HEK293 (cell line): ENCODE measurements at regions not wholly inside any gene's neighbourhood (a gene's known extent, or its start where the extent isn't known, plus 50 kb on each side); places are given as distances from the start of the nearest gene placed in this dataset.

ENCODE experiments used
- CTCF ChIA-PET: fragments of 350-600 bp; formaldehyde crosslinking; extraction: SDS; loops from one replicate; lab custom pipeline; 2021; ENCODE audit warnings: antibody characterized with exemption; lab: Yijun Ruan, JAX
- POLR2A ChIA-PET: fragments of 300-600 bp; formaldehyde crosslinking; extraction: SDS; loops from one replicate; lab custom pipeline; 2020; ENCODE audit warnings: antibody characterized with exemption, inconsistent platforms; lab: Yijun Ruan, JAX
- H3K27ac ChIP-seq: fragments of 200-500 bp; sonication (Bioruptor generic); 2 replicates; pipeline ENCODE4 v1.5.1; 2014; ENCODE audit warnings: low read depth, low read length, control low read depth, inconsistent platforms; ENCODE audit errors: extremely low read depth
- H3K36me3 ChIP-seq, 2 experiments: fragments of 200-500 bp in 1 of 2; sonication (Bioruptor generic) in 1 of 2; 1 replicate in 1 of 2; 2 replicates in 1 of 2; pipeline ENCODE4 v1.5.1; 2014 to 2017; ENCODE audit warnings: inconsistent platforms in 2 of 2, low read length in 2 of 2; ENCODE audit not compliant: control insufficient read depth in 2 of 2, insufficient read depth in 1 of 2
- H3K4me1 ChIP-seq: fragments of 200-500 bp; sonication (Bioruptor generic); 2 replicates; pipeline ENCODE4 v1.5.1; 2014; ENCODE audit warnings: mild to moderate bottlenecking, low read length, inconsistent platforms; ENCODE audit not compliant: control insufficient read depth, insufficient read depth
- H3K4me3 ChIP-seq: 2 replicates; pipeline ENCODE4 v1.5.1; 2011; ENCODE audit warnings: low read depth, mild to moderate bottlenecking, control low read depth, low read length, moderate library complexity
- H3K9me3 ChIP-seq: fragments of 200-500 bp; sonication (Bioruptor generic); 2 replicates; pipeline ENCODE4 v1.5.1; 2014; ENCODE audit warnings: low read depth, low read length, inconsistent platforms; ENCODE audit not compliant: control insufficient read depth, insufficient read depth
- MZF1 ChIP-seq: fragments of 450-650 bp; formaldehyde crosslinking; IDR thresholded peaks from 2 replicates; pipeline ENCODE4 v1.5.1; 2017; ENCODE audit warnings: missing biosample characterization, missing genetic modification characterization, borderline replicate concordance
- OVOL3 ChIP-seq: fragments of 450-650 bp; formaldehyde crosslinking; IDR thresholded peaks from 2 replicates; pipeline ENCODE4 v1.5.1; 2016; ENCODE audit warnings: missing biosample characterization, missing genetic modification characterization
- PRDM1 ChIP-seq: fragments of 450-650 bp; formaldehyde crosslinking; IDR thresholded peaks from 2 replicates; pipeline ENCODE4; 2016; ENCODE audit warnings: missing biosample characterization, missing genetic modification characterization
- RBAK ChIP-seq: fragments of 450-650 bp; formaldehyde crosslinking; IDR thresholded peaks from 2 replicates; pipeline ENCODE4 v1.5.1; 2016; ENCODE audit warnings: missing biosample characterization, missing genetic modification characterization
- SP3 ChIP-seq: fragments of 450-650 bp; formaldehyde crosslinking; IDR thresholded peaks from 2 replicates; pipeline ENCODE4 v1.5.1; 2016; ENCODE audit warnings: missing biosample characterization, missing genetic modification characterization
- ZNF138 ChIP-seq: fragments of 450-650 bp; formaldehyde crosslinking; IDR thresholded peaks from 2 replicates; pipeline ENCODE4 v1.5.1; 2016; ENCODE audit warnings: missing biosample characterization, missing genetic modification characterization, borderline replicate concordance
- ZNF140 ChIP-seq: fragments of 450-650 bp; formaldehyde crosslinking; IDR thresholded peaks from 2 replicates; pipeline ENCODE4 v1.5.1; 2016; ENCODE audit warnings: missing biosample characterization, missing genetic modification characterization
- ZNF174 ChIP-seq: fragments of 450-650 bp; formaldehyde crosslinking; IDR thresholded peaks from 2 replicates; pipeline ENCODE4 v1.5.0; 2017; ENCODE audit warnings: missing biosample characterization, mild to moderate bottlenecking, missing genetic modification characterization
- ZNF341 ChIP-seq: fragments of 450-650 bp; formaldehyde crosslinking; IDR thresholded peaks from 2 replicates; pipeline ENCODE4; 2016; ENCODE audit warnings: low read depth, missing biosample characterization, missing genetic modification characterization
- ZNF366 ChIP-seq: fragments of 450-650 bp; formaldehyde crosslinking; conservative IDR thresholded peaks from 2 replicates; pipeline ENCODE4 v1.5.1; 2016; ENCODE audit warnings: missing biosample characterization, missing genetic modification characterization
- ZNF501 ChIP-seq: fragments of 450-650 bp; formaldehyde crosslinking; IDR thresholded peaks from 2 replicates; pipeline ENCODE4 v1.5.1; 2016; ENCODE audit warnings: missing biosample characterization, missing genetic modification characterization
- ZNF510 ChIP-seq: fragments of 450-650 bp; formaldehyde crosslinking; IDR thresholded peaks from 2 replicates; pipeline ENCODE4 v1.5.1; 2018; ENCODE audit warnings: mild to moderate bottlenecking, missing genetic modification characterization, missing biosample characterization; ENCODE audit not compliant: insufficient replicate concordance
- ZNF521 ChIP-seq: fragments of 450-650 bp; formaldehyde crosslinking; IDR thresholded peaks from 2 replicates; pipeline ENCODE4 v1.5.1; 2017; ENCODE audit warnings: missing biosample characterization, mild to moderate bottlenecking, missing genetic modification characterization
- ZNF549 ChIP-seq: fragments of 450-650 bp; IDR thresholded peaks from 2 replicates; pipeline ENCODE4 v1.5.1; 2018; ENCODE audit warnings: missing biosample characterization, missing genetic modification characterization, mild to moderate bottlenecking, inconsistent platforms, moderate library complexity
- ZNF560 ChIP-seq: fragments of 450-650 bp; formaldehyde crosslinking; IDR thresholded peaks from 2 replicates; pipeline ENCODE4 v1.5.1; 2017; ENCODE audit warnings: missing biosample characterization, missing genetic modification characterization, borderline replicate concordance
- ZNF626 ChIP-seq: fragments of 450-650 bp; sonication (Bioruptor Pico); formaldehyde crosslinking; IDR thresholded peaks from 2 replicates; pipeline ENCODE4 v1.5.1; 2018; ENCODE audit warnings: missing biosample characterization, missing genetic modification characterization, inconsistent platforms
- ZNF707 ChIP-seq: fragments of 450-650 bp; formaldehyde crosslinking; IDR thresholded peaks from 2 replicates; pipeline ENCODE4 v1.5.1; 2016; ENCODE audit warnings: missing biosample characterization, missing genetic modification characterization
- ZNF792 ChIP-seq: fragments of 450-650 bp; formaldehyde crosslinking; IDR thresholded peaks from 2 replicates; pipeline ENCODE4 v1.5.1; 2016; ENCODE audit warnings: missing biosample characterization, missing genetic modification characterization
- ZSCAN16 ChIP-seq: fragments of 450-650 bp; formaldehyde crosslinking; IDR thresholded peaks from 2 replicates; pipeline ENCODE4 v1.5.1; 2016; ENCODE audit warnings: missing biosample characterization, missing genetic modification characterization
- ZSCAN30 ChIP-seq: fragments of 450-650 bp; IDR thresholded peaks from 2 replicates; pipeline ENCODE4 v1.5.1; 2018; ENCODE audit warnings: missing biosample characterization, mild to moderate bottlenecking, missing genetic modification characterization, moderate library complexity
- TF ChIP-seq, protein P1 (sequence below): fragments of 450-650 bp; formaldehyde crosslinking; IDR thresholded peaks from 2 replicates; pipeline ENCODE4 v1.5.1; 2016; ENCODE audit warnings: missing biosample characterization, missing genetic modification characterization, low read depth
- TF ChIP-seq, protein P2 (sequence below): fragments of 450-650 bp; formaldehyde crosslinking; IDR thresholded peaks from 2 replicates; pipeline ENCODE4 v1.5.1; 2016; ENCODE audit warnings: missing biosample characterization, missing genetic modification characterization
- TF ChIP-seq, protein P3 (sequence below): fragments of 450-650 bp; formaldehyde crosslinking; IDR thresholded peaks from 2 replicates; pipeline ENCODE4 v1.5.1; 2016; ENCODE audit warnings: missing biosample characterization, missing genetic modification characterization, low read depth
- TF ChIP-seq, protein P4 (sequence below): fragments of 450-650 bp; formaldehyde crosslinking; IDR thresholded peaks from 2 replicates; pipeline ENCODE4 v1.5.1; 2016; ENCODE audit warnings: missing biosample characterization, missing genetic modification characterization

DNA sequence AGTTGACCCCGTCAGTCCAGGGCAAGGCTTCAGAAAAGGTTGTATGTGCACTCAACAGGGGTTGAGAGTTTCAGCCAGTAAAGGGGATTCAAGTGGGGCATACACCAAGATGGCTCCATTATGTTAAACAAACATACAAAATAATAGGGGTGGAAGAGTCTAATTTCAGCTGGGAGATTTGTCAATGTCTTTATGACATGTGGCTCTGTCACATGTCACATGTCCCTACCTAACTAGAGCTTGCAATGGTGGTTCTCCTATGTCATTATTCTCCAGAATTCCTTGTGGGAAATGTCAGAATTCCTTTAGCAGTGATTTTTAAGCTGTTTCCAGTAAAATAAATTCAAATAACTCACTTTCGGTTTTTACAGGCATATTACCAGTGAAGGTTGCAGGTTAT is 392.0 kb upstream of the ADGRL4 start:
- no peak overlapping the region for H3K4me3 ChIP-seq
- H3K27ac ChIP-seq, result no peak overlapping the region
- ChIA-PET CTCF (no interaction called here), POLR2A (no interaction called here)
- H3K36me3 ChIP-seq, result no peaks in the 10 kb centered on the region
- TF ChIP-seq MZF1 (peak; percentile 88), PRDM1 (tag by site-specific recombination) (no peak)
- H3K9me3 ChIP-seq, result no peaks in the 10 kb centered on the region
- no peaks in the 10 kb centered on the region for H3K4me1 ChIP-seq

DNA sequence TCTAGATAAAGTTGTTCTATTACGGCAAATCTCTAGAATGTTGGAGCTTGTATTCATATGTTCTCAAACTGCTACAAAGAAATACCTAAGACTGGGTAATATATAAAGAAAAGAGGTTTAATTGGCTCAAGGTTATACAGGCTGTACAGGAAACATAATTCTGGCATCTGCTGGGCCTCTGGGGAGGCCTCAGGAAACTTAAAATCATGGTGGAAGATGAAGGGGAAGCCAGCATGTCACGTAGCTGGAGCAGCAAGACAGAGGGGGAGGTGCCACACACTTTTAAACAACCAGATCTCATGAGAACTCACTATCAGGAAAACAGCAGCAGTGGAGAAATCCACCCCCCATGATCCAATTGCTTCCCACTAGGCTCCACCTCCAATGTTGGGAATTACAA is 390.4 kb upstream of the ADGRL4 start:
- ChIA-PET CTCF (no interaction called here), POLR2A (no interaction called here)
- no peak overlapping the region for H3K4me3 ChIP-seq
- H3K27ac ChIP-seq, result no peak overlapping the region
- H3K36me3 ChIP-seq, result no peaks in the 10 kb centered on the region
- peak; percentile 46; the same call in 1 of the 2 replicates for TF ChIP-seq ZNF341 (tag by site-specific recombination)
- no peak for TF ChIP-seq ZSCAN30
- H3K4me1 ChIP-seq, result no peaks in the 10 kb centered on the region
- H3K9me3 ChIP-seq, result no peaks in the 10 kb centered on the region

DNA sequence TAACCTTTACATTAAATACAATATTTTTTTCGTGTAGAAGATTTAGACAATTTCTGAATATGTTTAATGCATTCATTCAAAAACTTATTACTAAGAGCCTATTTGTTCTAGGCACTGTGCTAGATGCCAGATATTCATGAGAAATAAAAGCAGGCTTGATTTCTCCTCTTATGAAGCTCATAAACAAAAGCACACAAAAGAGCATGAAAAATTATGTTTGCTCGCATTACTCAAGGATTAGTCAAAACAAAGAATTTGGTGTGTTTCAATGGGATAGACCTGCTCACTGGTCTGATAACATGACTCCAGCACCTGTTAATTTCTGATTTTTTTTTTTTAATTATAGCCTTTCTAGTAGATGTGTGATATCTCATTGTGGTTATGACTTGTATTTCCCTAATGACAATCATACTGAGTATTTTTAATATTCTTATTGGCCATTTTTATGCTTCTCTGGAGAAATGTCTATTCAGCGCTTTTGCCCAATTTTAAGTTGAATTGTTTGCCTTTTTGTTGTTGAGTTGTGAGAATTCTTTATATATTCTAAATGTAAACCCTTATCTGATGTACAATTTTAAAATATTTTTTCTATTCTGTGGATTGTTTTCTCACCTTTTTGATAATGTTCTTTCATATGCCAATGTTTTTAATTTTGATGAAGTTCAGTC is 382.3 kb upstream of the ADGRL4 start:
- Histone ChIP-seq H3K4me3 (no peak overlapping the region), H3K36me3 (no peaks in the 10 kb centered on the region), H3K4me1 (no peaks in the 10 kb centered on the region), H3K27ac (no peak overlapping the region), H3K9me3 (no peaks in the 10 kb centered on the region)
- POLR2A ChIA-PET, result no interaction called here
- CTCF ChIA-PET, result interaction anchor here (0.7 kb wide), 2 partner anchors 23 to 549 kb away, joined by 5 to 7 read pairs; no protein-coding TSS in a partner anchor
- no peak for TF ChIP-seq ZNF626
- TF ChIP-seq ZNF510 (tag by site-specific recombination), result no peak
- TF ChIP-seq, protein P1, sequence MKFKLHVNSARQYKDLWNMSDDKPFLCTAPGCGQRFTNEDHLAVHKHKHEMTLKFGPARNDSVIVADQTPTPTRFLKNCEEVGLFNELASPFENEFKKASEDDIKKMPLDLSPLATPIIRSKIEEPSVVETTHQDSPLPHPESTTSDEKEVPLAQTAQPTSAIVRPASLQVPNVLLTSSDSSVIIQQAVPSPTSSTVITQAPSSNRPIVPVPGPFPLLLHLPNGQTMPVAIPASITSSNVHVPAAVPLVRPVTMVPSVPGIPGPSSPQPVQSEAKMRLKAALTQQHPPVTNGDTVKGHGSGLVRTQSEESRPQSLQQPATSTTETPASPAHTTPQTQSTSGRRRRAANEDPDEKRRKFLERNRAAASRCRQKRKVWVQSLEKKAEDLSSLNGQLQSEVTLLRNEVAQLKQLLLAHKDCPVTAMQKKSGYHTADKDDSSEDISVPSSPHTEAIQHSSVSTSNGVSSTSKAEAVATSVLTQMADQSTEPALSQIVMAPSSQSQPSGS (tag by site-specific recombination), result no peak
- no peak for TF ChIP-seq RBAK (tag by site-specific recombination)
- TF ChIP-seq ZSCAN16, result no peak
- TF ChIP-seq ZNF792 (tag by site-specific recombination), result no peak
- TF ChIP-seq ZNF138, result no peak
- TF ChIP-seq, protein P2, sequence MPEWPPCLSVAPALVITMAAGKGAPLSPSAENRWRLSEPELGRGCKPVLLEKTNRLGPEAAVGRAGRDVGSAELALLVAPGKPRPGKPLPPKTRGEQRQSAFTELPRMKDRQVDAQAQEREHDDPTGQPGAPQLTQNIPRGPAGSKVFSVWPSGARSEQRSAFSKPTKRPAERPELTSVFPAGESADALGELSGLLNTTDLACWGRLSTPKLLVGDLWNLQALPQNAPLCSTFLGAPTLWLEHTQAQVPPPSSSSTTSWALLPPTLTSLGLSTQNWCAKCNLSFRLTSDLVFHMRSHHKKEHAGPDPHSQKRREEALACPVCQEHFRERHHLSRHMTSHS, result no peak
- no peak for TF ChIP-seq ZNF560 (tag by site-specific recombination)

DNA sequence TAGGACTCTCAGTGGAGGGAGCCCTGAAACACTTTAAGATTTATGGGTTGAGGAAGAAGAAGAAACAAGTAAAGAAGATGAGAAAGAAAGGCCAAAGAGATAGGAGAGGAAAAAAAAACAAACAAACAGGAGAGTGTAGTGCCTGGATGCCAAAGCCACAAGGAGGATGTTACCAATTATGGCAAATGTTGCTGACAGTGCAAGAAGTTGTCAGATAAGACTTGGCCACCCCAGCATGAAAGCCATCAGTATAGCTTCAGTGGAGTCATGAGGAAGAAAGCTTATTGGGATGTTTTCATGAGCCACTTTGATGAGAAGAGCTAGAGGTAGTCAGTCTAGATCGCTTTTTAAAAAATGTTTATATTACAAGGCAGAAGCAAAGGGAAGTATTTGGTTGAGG is 380.2 kb upstream of the ADGRL4 start:
- ChIA-PET CTCF (no interaction called here), POLR2A (no interaction called here)
- H3K27ac ChIP-seq, result no peak overlapping the region
- no peaks in the 10 kb centered on the region for H3K4me1 ChIP-seq
- H3K9me3 ChIP-seq, result no peaks in the 10 kb centered on the region
- no peak overlapping the region for H3K4me3 ChIP-seq
- no peaks in the 10 kb centered on the region for H3K36me3 ChIP-seq
- TF ChIP-seq ZNF366 (no peak), ZNF521 (no peak), ZNF707 (tag by site-specific recombination) (no peak), ZNF174 (tag by site-specific recombination) (no peak), ZNF549 (tag by site-specific recombination) (no peak), OVOL3 (tag by site-specific recombination) (no peak), ZNF140 (tag by site-specific recombination) (no peak), SP3 (tag by site-specific recombination) (no peak), ZNF501 (tag by site-specific recombination) (no peak)
- TF ChIP-seq, protein P3, sequence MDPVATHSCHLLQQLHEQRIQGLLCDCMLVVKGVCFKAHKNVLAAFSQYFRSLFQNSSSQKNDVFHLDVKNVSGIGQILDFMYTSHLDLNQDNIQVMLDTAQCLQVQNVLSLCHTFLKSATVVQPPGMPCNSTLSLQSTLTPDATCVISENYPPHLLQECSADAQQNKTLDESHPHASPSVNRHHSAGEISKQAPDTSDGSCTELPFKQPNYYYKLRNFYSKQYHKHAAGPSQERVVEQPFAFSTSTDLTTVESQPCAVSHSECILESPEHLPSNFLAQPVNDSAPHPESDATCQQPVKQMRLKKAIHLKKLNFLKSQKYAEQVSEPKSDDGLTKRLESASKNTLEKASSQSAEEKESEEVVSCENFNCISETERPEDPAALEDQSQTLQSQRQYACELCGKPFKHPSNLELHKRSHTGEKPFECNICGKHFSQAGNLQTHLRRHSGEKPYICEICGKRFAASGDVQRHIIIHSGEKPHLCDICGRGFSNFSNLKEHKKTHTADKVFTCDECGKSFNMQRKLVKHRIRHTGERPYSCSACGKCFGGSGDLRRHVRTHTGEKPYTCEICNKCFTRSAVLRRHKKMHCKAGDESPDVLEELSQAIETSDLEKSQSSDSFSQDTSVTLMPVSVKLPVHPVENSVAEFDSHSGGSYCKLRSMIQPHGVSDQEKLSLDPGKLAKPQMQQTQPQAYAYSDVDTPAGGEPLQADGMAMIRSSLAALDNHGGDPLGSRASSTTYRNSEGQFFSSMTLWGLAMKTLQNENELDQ (tag by site-specific recombination), result no peak
- TF ChIP-seq, protein P4, sequence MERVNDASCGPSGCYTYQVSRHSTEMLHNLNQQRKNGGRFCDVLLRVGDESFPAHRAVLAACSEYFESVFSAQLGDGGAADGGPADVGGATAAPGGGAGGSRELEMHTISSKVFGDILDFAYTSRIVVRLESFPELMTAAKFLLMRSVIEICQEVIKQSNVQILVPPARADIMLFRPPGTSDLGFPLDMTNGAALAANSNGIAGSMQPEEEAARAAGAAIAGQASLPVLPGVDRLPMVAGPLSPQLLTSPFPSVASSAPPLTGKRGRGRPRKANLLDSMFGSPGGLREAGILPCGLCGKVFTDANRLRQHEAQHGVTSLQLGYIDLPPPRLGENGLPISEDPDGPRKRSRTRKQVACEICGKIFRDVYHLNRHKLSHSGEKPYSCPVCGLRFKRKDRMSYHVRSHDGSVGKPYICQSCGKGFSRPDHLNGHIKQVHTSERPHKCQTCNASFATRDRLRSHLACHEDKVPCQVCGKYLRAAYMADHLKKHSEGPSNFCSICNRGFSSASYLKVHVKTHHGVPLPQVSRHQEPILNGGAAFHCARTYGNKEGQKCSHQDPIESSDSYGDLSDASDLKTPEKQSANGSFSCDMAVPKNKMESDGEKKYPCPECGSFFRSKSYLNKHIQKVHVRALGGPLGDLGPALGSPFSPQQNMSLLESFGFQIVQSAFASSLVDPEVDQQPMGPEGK (tag by site-specific recombination), result no peak
